ENCODE measurements at regions not wholly inside any gene's neighbourhood (a gene's known extent, or its start where the extent isn't known, plus 50 kb on each side); places are given as distances from the start of the nearest gene placed in this dataset.

GRCh38 chr9:6090277-6091210 lies 75.1 kb upstream of the RANBP6 start:
- TF ChIP-seq, protein P1, sequence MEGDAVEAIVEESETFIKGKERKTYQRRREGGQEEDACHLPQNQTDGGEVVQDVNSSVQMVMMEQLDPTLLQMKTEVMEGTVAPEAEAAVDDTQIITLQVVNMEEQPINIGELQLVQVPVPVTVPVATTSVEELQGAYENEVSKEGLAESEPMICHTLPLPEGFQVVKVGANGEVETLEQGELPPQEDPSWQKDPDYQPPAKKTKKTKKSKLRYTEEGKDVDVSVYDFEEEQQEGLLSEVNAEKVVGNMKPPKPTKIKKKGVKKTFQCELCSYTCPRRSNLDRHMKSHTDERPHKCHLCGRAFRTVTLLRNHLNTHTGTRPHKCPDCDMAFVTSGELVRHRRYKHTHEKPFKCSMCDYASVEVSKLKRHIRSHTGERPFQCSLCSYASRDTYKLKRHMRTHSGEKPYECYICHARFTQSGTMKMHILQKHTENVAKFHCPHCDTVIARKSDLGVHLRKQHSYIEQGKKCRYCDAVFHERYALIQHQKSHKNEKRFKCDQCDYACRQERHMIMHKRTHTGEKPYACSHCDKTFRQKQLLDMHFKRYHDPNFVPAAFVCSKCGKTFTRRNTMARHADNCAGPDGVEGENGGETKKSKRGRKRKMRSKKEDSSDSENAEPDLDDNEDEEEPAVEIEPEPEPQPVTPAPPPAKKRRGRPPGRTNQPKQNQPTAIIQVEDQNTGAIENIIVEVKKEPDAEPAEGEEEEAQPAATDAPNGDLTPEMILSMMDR (IDR thresholded peaks at IDR 0.05), result no peak
- no peak for TF ChIP-seq POLR2A (IDR thresholded peaks at IDR 0.05)

Data from Peyer's patch (tissue), 4 donors.